DOHH2 (cell line): ENCODE measurements at regions not wholly inside any gene's neighbourhood (a gene's known extent, or its start where the extent isn't known, plus 50 kb on each side); places are given as distances from the start of the nearest gene placed in this dataset.

ENCODE experiments used
- CTCF ChIP-seq: fragments of 200-600 bp; sonication (generic); IDR thresholded peaks from one replicate; pipeline ENCODE4 v1.5.1; 2014; ENCODE audit warnings: antibody characterized with exemption, mild to moderate bottlenecking, low read depth, low read length; ENCODE audit not compliant: poor library complexity, severe bottlenecking
- EZH2phosphoT487 ChIP-seq: fragments of 200-600 bp; sonication (generic); IDR thresholded peaks from 2 replicates; pipeline ENCODE4 v1.6.1; 2017; ENCODE audit warnings: borderline replicate concordance, mild to moderate bottlenecking, antibody characterized with exemption, low read length, moderate library complexity, mixed read lengths

GRCh38 chr14:71703477-71703876 lies 228.8 kb upstream of the RGS6 start:
- TF ChIP-seq CTCF: no peak
- no peak for TF ChIP-seq EZH2phosphoT487
